HG03571 (cell line): ENCODE measurements at regions not wholly inside any gene's neighbourhood (a gene's known extent, or its start where the extent isn't known, plus 50 kb on each side); places are given as distances from the start of the nearest gene placed in this dataset.
"Not testable (repeated sequence)": the region's sequence is repeated elsewhere in the genome, so short reads cannot be mapped to it uniquely, and the experiment has no call there.

ENCODE experiments used
- ATAC-seq: cut with Tn5 transposase; IDR thresholded peaks from one replicate; pipeline ENCODE4 v1.9.1; 2021; ENCODE audit not compliant: unreplicated experiment

GRCh38 chr2:113341191-113341869 lies 62.6 kb upstream of the PAX8 start:
- no peak for ATAC-seq

- ATAC-seq = no peak
Observed at GRCh38 chr2:113337809-113338208, 59.1 kb upstream of the PAX8 start.

- not testable (repeated sequence) for ATAC-seq
Observed at GRCh38 chr2:113336040-113336439, 57.3 kb upstream of the PAX8 start.

GRCh38 chr2:113334147-113334546 lies 55.4 kb upstream of the PAX8 start:
- ATAC-seq = no peak

GRCh38 chr2:113333735-113334134 lies 55.0 kb upstream of the PAX8 start:
- not testable (repeated sequence) for ATAC-seq

GRCh38 chr2:113330060-113330767 lies 51.5 kb upstream of the PAX8 start:
- not testable (repeated sequence) for ATAC-seq

GRCh38 chr2:113328973-113329372 lies 50.3 kb upstream of the PAX8 start:
- not testable (repeated sequence) for ATAC-seq

GRCh38 chr2:113328572-113328971 lies 49.9 kb upstream of the PAX8 start:
- ATAC-seq = not testable (repeated sequence)
